ENCODE measurements at regions not wholly inside any gene's neighbourhood (a gene's known extent, or its start where the extent isn't known, plus 50 kb on each side); places are given as distances from the start of the nearest gene placed in this dataset.
A peak's percentile ranks its signal among the peaks of the same experiment; 100 is the strongest.
"Not testable (repeated sequence)": the region's sequence is repeated elsewhere in the genome, so short reads cannot be mapped to it uniquely, and the experiment has no call there.

DNA sequence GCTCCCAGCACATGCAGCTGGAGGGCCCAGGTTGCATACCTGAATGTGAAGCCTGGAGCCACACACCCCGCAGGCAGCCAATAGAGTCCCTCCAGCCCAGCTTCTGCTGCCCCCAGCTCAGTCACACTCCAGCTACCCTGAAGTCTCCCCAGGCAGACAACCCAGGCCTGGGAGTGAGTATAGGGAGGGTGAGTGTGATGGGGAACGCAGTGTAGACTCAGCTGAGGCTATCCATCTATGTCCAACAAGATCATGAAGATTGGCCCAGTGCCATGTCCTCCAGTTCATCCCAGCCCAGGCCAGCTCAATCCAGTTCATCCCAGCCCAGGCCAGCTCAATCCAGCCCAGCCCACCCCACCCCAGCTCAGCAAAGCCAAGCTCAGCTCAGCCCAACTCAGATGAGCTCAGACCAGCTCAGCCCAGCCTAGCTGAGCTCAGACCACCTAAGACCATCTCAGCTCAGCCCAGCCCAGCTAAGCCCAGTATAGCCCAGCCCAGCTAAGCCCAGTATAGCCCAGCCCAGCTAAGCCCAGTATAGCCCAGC lies 330.4 kb downstream of the TMEM121 start:
- DNase-seq (ENCODE audit: low read depth in 2 of 2): no peak

DNA sequence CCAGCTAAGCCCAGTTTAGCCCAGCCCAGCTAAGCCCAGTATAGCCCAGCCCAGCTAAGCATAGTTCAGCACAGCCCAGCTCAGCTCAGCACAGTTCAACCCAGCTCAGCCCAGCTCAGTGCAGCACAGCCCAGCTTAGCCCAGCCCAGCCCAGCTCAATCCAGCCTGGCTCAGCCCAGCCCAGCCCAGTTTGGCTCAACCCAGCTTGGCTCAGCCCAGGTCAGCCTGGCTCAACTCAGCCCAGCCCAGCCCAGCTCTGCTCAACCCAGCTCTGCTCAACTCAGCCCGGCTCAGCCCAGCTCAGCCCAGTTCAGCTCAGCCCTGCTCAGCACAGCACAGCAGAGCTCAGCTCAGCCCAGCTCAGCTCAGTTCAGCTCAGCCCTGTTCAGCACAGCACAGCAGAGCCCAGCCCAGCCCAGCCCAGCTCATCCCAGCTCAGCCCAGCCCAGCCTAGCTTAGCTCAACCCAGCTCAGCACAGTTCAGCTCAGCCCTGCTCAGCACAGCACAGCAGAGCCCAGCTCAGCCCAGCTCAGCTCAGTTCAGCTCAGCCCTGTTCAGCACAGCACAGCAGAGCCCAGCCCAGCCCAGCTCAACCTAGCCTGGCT lies 330.9 kb downstream of the TMEM121 start:
- DNase-seq (ENCODE audit: low read depth in 2 of 2): no peak

DNA sequence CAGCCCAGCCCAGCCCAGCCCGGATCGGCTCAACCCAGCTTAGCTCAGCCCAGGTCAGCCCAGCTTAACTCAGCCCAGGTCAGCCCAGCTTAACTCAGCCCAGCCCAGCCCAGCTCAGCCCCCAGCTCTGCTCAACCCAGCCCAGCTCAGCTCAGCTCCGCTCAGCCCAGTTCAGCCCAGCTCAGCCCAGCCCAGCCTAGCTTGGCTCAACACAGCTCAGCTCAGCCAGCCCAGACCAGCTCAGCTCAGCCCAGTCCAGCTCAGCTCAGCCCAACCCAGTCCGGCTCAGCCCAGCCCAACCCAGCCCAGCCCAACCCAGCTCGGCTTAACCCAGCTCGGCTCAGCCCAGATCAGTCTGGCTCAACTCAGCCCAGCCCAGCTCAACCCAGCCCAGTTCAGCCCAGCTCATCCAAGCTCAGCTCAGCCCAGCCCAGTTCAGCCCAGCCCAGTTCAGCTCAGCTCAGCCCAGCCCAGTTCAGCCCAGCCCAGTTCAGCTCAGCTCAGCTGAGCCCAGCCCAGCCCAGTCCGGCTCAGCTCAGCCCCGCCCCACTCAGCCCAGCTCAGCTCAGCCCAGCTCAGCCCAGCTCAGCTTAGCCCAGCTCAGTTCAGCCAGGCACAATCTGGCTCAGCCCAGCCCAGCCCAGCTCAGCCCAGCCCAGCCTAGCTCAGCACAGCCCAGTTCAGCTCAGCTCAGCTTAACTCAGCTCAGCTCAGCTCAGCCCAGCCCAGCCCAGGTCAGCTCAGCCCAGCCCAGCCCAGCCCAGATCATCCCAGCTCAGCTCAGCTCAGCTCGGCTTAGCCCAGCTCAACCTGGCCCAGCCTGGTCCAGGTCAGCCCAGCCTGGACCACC lies 331.7 kb downstream of the TMEM121 start:
- no peak for DNase-seq (ENCODE audit: low read depth in 2 of 2)

GRCh38 chr14:105858676-105859025 lies 332.3 kb downstream of the TMEM121 start:
- DNase-seq (ENCODE audit: low read depth in 2 of 2): no peak

GRCh38 chr14:105859073-105859716 lies 332.8 kb downstream of the TMEM121 start:
- not testable (repeated sequence) for DNase-seq (ENCODE audit: low read depth in 2 of 2)

- no peak for DNase-seq (ENCODE audit: low read depth in 2 of 2)
Observed at GRCh38 chr14:105859717-105860614, 333.6 kb downstream of the TMEM121 start.

DNA sequence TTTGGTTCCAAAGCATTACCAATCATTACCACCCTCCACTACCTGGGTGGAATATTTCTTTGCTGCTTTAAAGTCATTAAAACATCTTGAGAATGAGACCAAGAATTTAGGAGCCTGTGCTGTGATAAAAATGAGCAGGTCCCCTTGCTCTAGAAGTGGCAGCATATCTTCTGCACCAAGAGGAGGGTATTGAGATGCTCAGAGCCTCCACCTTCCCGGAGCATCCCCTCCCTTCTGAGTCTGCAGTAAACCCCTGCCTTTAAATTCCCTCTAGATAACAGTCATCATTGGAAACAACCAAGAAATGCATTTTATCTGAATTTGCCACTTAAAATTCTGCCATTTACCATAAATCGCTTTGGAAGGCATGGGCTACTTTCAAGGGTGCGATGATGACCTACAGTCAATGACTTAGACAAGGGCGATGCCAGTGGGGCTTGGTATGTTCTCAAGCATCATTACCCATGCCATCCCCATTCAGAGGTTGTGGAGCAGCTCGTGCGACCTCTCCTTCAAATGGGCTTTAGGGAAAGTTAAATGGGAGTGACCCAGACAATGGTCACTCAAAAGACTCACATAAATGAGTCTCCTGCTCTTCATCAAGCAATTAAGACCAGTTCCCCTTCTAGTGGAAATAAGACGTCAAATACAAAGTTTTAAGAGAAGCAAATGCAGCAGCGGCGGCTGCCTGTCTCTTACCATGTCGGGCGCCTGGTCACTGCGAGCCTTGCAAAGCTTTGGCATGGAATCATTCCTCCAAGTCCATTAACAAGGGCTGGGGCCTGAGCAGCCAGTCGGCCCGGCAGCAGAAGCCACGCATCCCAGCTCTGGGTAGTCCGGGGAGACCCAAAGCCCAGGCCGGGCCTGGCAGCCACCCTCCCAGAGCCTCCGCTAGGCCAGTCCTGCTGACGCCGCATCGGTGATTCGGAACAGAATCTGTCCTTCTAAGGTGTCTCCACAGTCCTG lies 334.5 kb downstream of the TMEM121 start:
- DNase-seq (ENCODE audit: low read depth in 2 of 2): no peak

GRCh38 chr14:105861985-105862465 lies 335.6 kb downstream of the TMEM121 start:
- peak; percentile 15 to 36 for DNase-seq (ENCODE audit: low read depth in 2 of 2)

- no peak for DNase-seq (ENCODE audit: low read depth in 2 of 2)
Observed at GRCh38 chr14:105862581-105863239, 336.3 kb downstream of the TMEM121 start.

- no peak for DNase-seq (ENCODE audit: low read depth in 2 of 2)
Observed at GRCh38 chr14:105863296-105864108, 337.1 kb downstream of the TMEM121 start.

- DNase-seq (ENCODE audit: low read depth in 2 of 2): no peak
Observed at GRCh38 chr14:105864116-105864515, 337.7 kb downstream of the TMEM121 start.

- DNase-seq (ENCODE audit: low read depth in 2 of 2): no peak
Observed at GRCh38 chr14:105864651-105865265, 338.4 kb downstream of the TMEM121 start.

DNA sequence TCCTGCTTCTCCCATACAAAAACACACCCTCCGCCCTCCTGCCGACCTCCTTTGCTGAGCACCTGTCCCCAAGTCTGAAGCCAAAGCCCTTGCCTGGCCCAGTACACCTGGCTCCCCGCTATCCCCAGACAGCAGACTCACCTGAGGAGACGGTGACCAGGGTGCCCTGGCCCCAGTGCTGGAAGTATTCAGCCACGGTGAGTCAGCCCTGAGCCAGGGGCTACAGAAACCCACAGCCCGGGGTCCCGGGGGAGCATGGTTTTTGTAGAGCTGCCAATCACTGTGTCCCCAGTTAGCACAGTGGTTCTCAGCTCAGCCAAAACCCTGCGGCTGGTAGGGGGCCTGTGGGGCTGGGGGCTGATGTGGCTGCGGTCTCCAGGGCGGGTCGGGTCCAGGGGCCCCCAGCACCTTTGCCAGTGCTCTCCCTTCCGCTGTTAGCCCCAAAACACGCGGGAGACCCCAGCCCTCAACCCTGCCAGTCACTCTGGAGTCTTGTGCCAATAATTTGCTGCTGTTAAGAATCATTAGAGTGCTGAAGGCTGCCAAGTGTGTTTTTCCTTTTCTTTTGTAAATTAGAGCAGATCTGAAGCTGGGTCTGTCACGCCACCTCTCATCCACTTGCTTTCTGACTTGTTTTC lies 339.0 kb downstream of the TMEM121 start:
- DNase-seq (ENCODE audit: low read depth in 2 of 2): no peak

GRCh38 chr14:105865904-105866840 lies 339.8 kb downstream of the TMEM121 start:
- no peak for DNase-seq (ENCODE audit: low read depth in 2 of 2)

- DNase-seq (ENCODE audit: low read depth in 2 of 2): no peak
Observed at GRCh38 chr14:105866841-105867321, 340.5 kb downstream of the TMEM121 start.

GRCh38 chr14:105867961-105868599 lies 341.7 kb downstream of the TMEM121 start:
- DNase-seq (ENCODE audit: low read depth in 2 of 2): no peak
